GM12878 (cell line): ENCODE measurements at regions not wholly inside any gene's neighbourhood (a gene's known extent, or its start where the extent isn't known, plus 50 kb on each side); places are given as distances from the start of the nearest gene placed in this dataset.

Experiments
- ATAC-seq: fragments of 200-7000 bp; cut with Tn5 transposase; 3 replicates; pipeline ENCODE4 v1.9.1; 2020; ENCODE audit warnings: mild to moderate bottlenecking, moderate library complexity
- BruUV-seq: library from RNA; stranded (reverse); fragments of 400-500 nt; replicated peaks from 2 replicates; lab custom pipeline; 2021; lab: Mats Ljungman, UMichigan
- CTCF ChIA-PET: fragments of 300-600 bp; sonication (Branson Sonifier 250); formaldehyde crosslinking; extraction: SDS; loops from one replicate; lab custom pipeline; 2021; ENCODE audit warnings: inconsistent platforms; lab: Yijun Ruan, JAX
- POLR2A ChIA-PET: fragments of 350-600 bp; formaldehyde crosslinking; extraction: SDS; loops from one replicate; lab custom pipeline; 2021; ENCODE audit warnings: inconsistent platforms; lab: Charles Lee
- RAD21 ChIA-PET: fragments of 300-600 bp; sonication (Branson Sonifier 250); formaldehyde crosslinking; loops from one replicate; lab custom pipeline; 2023; ENCODE audit warnings: antibody characterized with exemption; ENCODE audit not compliant: unreplicated experiment; lab: Charles Lee
- SMC1A ChIA-PET: fragments of 300-600 bp; sonication (Branson Sonifier 250); formaldehyde crosslinking; loops from one replicate; lab custom pipeline; 2023; ENCODE audit not compliant: unreplicated experiment, uncharacterized antibody; lab: Charles Lee
- DNase-seq: peaks from one replicate; pipeline ENCODE4 v3.0.0-alpha.2; 2011; ENCODE audit warnings: low read depth, low spot score
- FAIRE-seq: peaks from 3 replicates; lab custom pipeline; 2011; peaks lifted over from hg19 to GRCh38; lab: Jason Lieb, UNC
- H2AFZ ChIP-seq: 2 replicates; pipeline ENCODE4 v1.6.0; 2011; ENCODE audit warnings: low read depth, low read length, control low read depth; ENCODE audit not compliant: control insufficient read depth
- H3K27ac ChIP-seq: 2 replicates; pipeline ENCODE4 v1.5.1; 2011; ENCODE audit warnings: control low read depth; ENCODE audit not compliant: control insufficient read depth, insufficient read depth
- H3K27me3 ChIP-seq, 2 experiments: replicated peaks in 1 of 2; 2 replicates each; pipeline versions ENCODE4 v1.6.0 to v1.6.1; 2011; ENCODE audit warnings: low read length in 1 of 2; ENCODE audit not compliant: control insufficient read depth in 2 of 2, insufficient read depth in 2 of 2
- H3K36me3 ChIP-seq, 2 experiments: 2 replicates each; pipeline ENCODE4 v1.5.1; 2011; ENCODE audit warnings: low read length in 1 of 2; ENCODE audit not compliant: control insufficient read depth in 2 of 2, insufficient read depth in 2 of 2
- H3K4me1 ChIP-seq: 2 replicates; pipeline ENCODE4 v1.6.1; 2011; ENCODE audit warnings: mild to moderate bottlenecking, low read length, moderate library complexity, mixed read lengths; ENCODE audit not compliant: control insufficient read depth, insufficient read depth
- H3K4me2 ChIP-seq: 2 replicates; pipeline ENCODE4 v1.6.0; 2011; ENCODE audit warnings: control low read depth; ENCODE audit not compliant: control insufficient read depth, insufficient read depth
- H3K4me3 ChIP-seq: fragments of 200-600 bp; sonication (generic); 2 replicates; pipeline ENCODE4 v1.5.1; 2016
- H3K79me2 ChIP-seq: 2 replicates; pipeline ENCODE4 v1.6.0; 2011; ENCODE audit warnings: low read length; ENCODE audit not compliant: control insufficient read depth, insufficient read depth
- H3K9ac ChIP-seq: 2 replicates; pipeline ENCODE4 v1.8.0; 2011; ENCODE audit warnings: low read length, control low read depth, mixed read lengths; ENCODE audit not compliant: control insufficient read depth, insufficient read depth
- H3K9me3 ChIP-seq: replicated peaks from 3 replicates; pipeline ENCODE4 v1.5.1; 2011; ENCODE audit warnings: mild to moderate bottlenecking, low read length; ENCODE audit not compliant: control insufficient read depth, insufficient read depth
- H4K20me1 ChIP-seq: 2 replicates; pipeline ENCODE4 v1.6.0; 2011; ENCODE audit not compliant: control insufficient read depth, insufficient read depth
- ASH2L ChIP-seq: fragments of 300-600, 200-600 bp; sonication (generic); IDR thresholded peaks from 2 replicates; pipeline ENCODE4 v1.6.1; 2017; ENCODE audit warnings: low read depth, mild to moderate bottlenecking, borderline replicate concordance
- BACH1 ChIP-seq: fragments of 450-650 bp; IDR thresholded peaks from 2 replicates; pipeline ENCODE4 v1.6.1; 2017; ENCODE audit warnings: mild to moderate bottlenecking, borderline replicate concordance
- CBFB ChIP-seq: IDR thresholded peaks from 2 replicates; pipeline ENCODE4 v1.6.1; 2016; ENCODE audit warnings: antibody characterized with exemption, low read depth
- DPF2 ChIP-seq: fragments of 450-650 bp; IDR thresholded peaks from 2 replicates; pipeline ENCODE4 v1.6.1; 2017; ENCODE audit warnings: mild to moderate bottlenecking
- NFYA ChIP-seq: IDR thresholded peaks from 2 replicates; pipeline ENCODE4 v1.6.1; 2011; ENCODE audit warnings: low read depth, mild to moderate bottlenecking, low read length, improper control_type of control experiment, borderline replicate concordance
- NRF1 ChIP-seq: conservative IDR thresholded peaks from 2 replicates; pipeline ENCODE4 v1.6.1; 2011; ENCODE audit warnings: mild to moderate bottlenecking, low read depth, low read length, improper control_type of control experiment
- POU2F2 ChIP-seq: IDR thresholded peaks from 3 replicates; pipeline ENCODE4 v1.6.1; 2011; ENCODE audit warnings: low read depth, mild to moderate bottlenecking, low read length, borderline replicate concordance
- RELA ChIP-seq: fragments of 450-650 bp; IDR thresholded peaks from 2 replicates; pipeline ENCODE4 v1.8.0; 2014; ENCODE audit warnings: borderline replicate concordance; ENCODE audit not compliant: partially characterized antibody
- SMAD1 ChIP-seq: fragments of 450-650 bp; IDR thresholded peaks from 2 replicates; pipeline ENCODE4 v1.6.1; 2018; ENCODE audit warnings: mild to moderate bottlenecking, low read depth; ENCODE audit not compliant: partially characterized antibody
- WGBS: methylation state at CpG from one replicate; pipeline ENCODE4 v1.1.6; 2016; ENCODE audit warnings: low lambda C conversion rate; ENCODE audit not compliant: insufficient replicate concordance, insufficient coverage; ENCODE audit errors: missing lambda C conversion rate; 5-methylcytosine and 5-hydroxymethylcytosine counted together
- in situ Hi-C: fragments of 300-500 bp; cut with MboI; formaldehyde crosslinking; loops from 9 replicates; pipeline ENCODE4 v1.14.3; 2018; ENCODE audit warnings: mixed read lengths
- intact Hi-C: fragments of 100-400 bp; cut with micrococcal nuclease; formaldehyde crosslinking; loops from one replicate; pipeline ENCODE4 v1.14.2; 2022; ENCODE audit not compliant: unreplicated experiment

DNA sequence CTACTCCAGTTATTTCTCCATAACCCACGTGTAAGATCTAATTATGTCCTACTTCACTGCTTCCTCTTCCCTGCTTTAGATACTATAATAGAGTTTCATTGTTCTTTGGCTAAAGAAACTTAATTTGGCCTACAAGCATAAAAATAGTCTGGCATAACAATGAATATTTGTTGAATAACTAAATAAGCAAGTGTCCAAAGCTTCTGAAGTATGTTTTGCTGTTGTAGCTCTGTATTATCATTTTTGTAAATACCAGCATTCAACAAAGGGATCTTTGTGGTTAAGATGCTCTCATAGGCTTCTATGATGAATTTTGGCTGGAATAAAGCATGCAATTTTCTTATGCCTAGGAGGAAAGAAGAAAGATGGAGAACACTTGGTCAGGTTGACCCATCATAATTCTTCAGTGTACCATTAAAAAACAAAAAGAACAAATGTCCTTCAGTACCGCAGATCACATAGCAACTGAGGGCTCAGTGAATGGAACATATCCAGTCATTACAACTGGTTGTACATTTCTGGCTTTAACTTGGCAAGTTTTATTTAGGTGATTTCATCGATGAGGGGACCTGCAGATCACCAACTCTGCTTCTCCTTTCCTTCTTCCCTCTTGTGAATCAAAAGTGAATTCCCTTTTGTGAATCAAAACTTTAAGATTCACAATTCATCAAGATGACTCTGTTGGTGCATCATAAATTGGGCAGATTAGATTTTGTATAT lies 465.9 kb upstream of the TGFBR2 start:
- TF ChIP-seq CBFB (no peak), ASH2L (no peak), SMAD1 (no peak), NRF1 (no peak), RELA (no peak), DPF2 (no peak), BACH1 (no peak), POU2F2 (no peak), NFYA (no peak)
- Histone ChIP-seq H3K4me3 (no peak overlapping the region), H4K20me1 (no peaks in the 10 kb centered on the region), H3K27me3 (no peaks in the 10 kb centered on the region), H3K4me1 (no peaks in the 10 kb centered on the region), H3K36me3 (no peaks in the 10 kb centered on the region), H3K79me2 (no peaks in the 10 kb centered on the region), H3K9ac (no peak overlapping the region), H3K9me3 (no peaks in the 10 kb centered on the region), H3K27ac (no peak overlapping the region), H3K4me2 (no peak overlapping the region), H2AFZ (no peak overlapping the region)
- in situ Hi-C loops, result no loop called here
- no TSS peak for BruUV-seq
- FAIRE-seq, result no peak
- POLR2A ChIA-PET, result no interaction called here
- ATAC-seq, result no peak
- DNase-seq, result no peak
- 33% methylated on average over 3 of the region's 3 CpGs for WGBS
- intact Hi-C loops, result no loop called here
- RAD21 ChIA-PET, result no interaction called here
- SMC1A ChIA-PET, result no interaction called here
- CTCF ChIA-PET, result interaction anchor here (1.2 to 1.7 kb wide), 3 partner anchors 11 to 59 kb away, joined by 4 to 6 read pairs (median 5); no protein-coding TSS in a partner anchor
